RWPE1 (cell line): ENCODE measurements at regions not wholly inside any gene's neighbourhood (a gene's known extent, or its start where the extent isn't known, plus 50 kb on each side); places are given as distances from the start of the nearest gene placed in this dataset.

Experiments used
- CTCF ChIA-PET: fragments of 350-600 bp; sonication (Branson Sonifier 250); formaldehyde crosslinking; extraction: SDS; loops from one replicate; lab custom pipeline; 2021; lab: Yijun Ruan, JAX
- POLR2A ChIA-PET: fragments of 400-600 bp; formaldehyde crosslinking; extraction: SDS; loops from one replicate; lab custom pipeline; 2020; ENCODE audit warnings: antibody characterized with exemption; ENCODE audit not compliant: low non-redundant PET; lab: Yijun Ruan, JAX
- DNase-seq: peaks from one replicate; pipeline ENCODE4 v3.0.0; 2012; ENCODE audit warnings: low spot score
- H3K27ac ChIP-seq: fragments of 450-650 bp; 2 replicates; pipeline ENCODE4 v1.5.1; 2017
- CTCF ChIP-seq: fragments of 450-650 bp; conservative IDR thresholded peaks from 2 replicates; pipeline ENCODE4 v1.5.1; 2017; ENCODE audit warnings: low read depth, mild to moderate bottlenecking

- POLR2A ChIA-PET: no interaction called here
- H3K27ac ChIP-seq: no peak overlapping the region
- no peak for DNase-seq
- CTCF ChIA-PET: interaction anchor here (1.1 kb wide), 1 partner anchor 70 kb away, joined by 3 read pairs; no protein-coding TSS in a partner anchor
- TF ChIP-seq CTCF: no peak
Observed at GRCh38 chr10:80770239-80770638, 232.5 kb downstream of the SH2D4B start.

GRCh38 chr10:80771285-80771684 lies 233.6 kb downstream of the SH2D4B start:
- ChIA-PET CTCF (interaction anchor here (0.6 kb wide), 1 partner anchor 37 kb away, joined by 3 read pairs; no protein-coding TSS in a partner anchor), POLR2A (no interaction called here)
- no peak overlapping the region for H3K27ac ChIP-seq
- no peak for TF ChIP-seq CTCF
- DNase-seq: no peak

- POLR2A ChIA-PET: no interaction called here
- DNase-seq: no peak
- CTCF ChIA-PET: no interaction called here
- TF ChIP-seq CTCF: no peak
- no peak overlapping the region for H3K27ac ChIP-seq
Observed at GRCh38 chr10:80771902-80772555, 234.3 kb downstream of the SH2D4B start.

GRCh38 chr10:80772596-80772995 lies 234.9 kb downstream of the SH2D4B start:
- no peak for DNase-seq
- no peak for TF ChIP-seq CTCF
- POLR2A ChIA-PET: no interaction called here
- CTCF ChIA-PET: no interaction called here
- no peak overlapping the region for H3K27ac ChIP-seq

- ChIA-PET POLR2A (no interaction called here), CTCF (interaction anchor here (0.8 kb wide), 1 partner anchor 339 kb away, joined by 3 read pairs; no protein-coding TSS in a partner anchor)
- H3K27ac ChIP-seq: no peak overlapping the region
- no peak for TF ChIP-seq CTCF
- DNase-seq: no peak
Observed at GRCh38 chr10:80784695-80785094, 247.0 kb downstream of the SH2D4B start.

- H3K27ac ChIP-seq: no peak overlapping the region
- TF ChIP-seq CTCF: no peak
- DNase-seq: no peak
- POLR2A ChIA-PET: no interaction called here
- CTCF ChIA-PET: no interaction called here
Observed at GRCh38 chr10:80786322-80786721, 248.6 kb downstream of the SH2D4B start.
